Astrocyte of the spinal cord (primary cell): ENCODE measurements at regions not wholly inside any gene's neighbourhood (a gene's known extent, or its start where the extent isn't known, plus 50 kb on each side); places are given as distances from the start of the nearest gene placed in this dataset.

Experiments used
- DNase-seq: peaks from one replicate; pipeline ENCODE4 v3.0.0; 2011; ENCODE audit warnings: low read depth, low spot score
- H3K4me3 ChIP-seq: 2 replicates; pipeline ENCODE4 v1.5.1; 2011; ENCODE audit warnings: low read depth, mild to moderate bottlenecking, low read length, moderate library complexity
- CTCF ChIP-seq: IDR thresholded peaks from 2 replicates; pipeline ENCODE4 v1.5.1; 2012; ENCODE audit warnings: low read depth, mild to moderate bottlenecking, low read length, inconsistent platforms
- in situ Hi-C: cut with HindIII; loops from 2 replicates; pipeline ENCODE4 v1.10.0; 2017; ENCODE audit warnings: low sequenced_read_pairs

GRCh38 chr10:131591936-131592335 lies 280.4 kb upstream of the TCERG1L start:
- DNase-seq: no peak
- TF ChIP-seq CTCF: no peak
- in situ Hi-C loops: no loop called here
- no peak overlapping the region for H3K4me3 ChIP-seq

GRCh38 chr10:131609176-131609575 lies 291.6 kb upstream of the PPP2R2D start:
- no peak for DNase-seq
- no peak for TF ChIP-seq CTCF
- in situ Hi-C loops: no loop called here
- H3K4me3 ChIP-seq: no peak overlapping the region

DNA sequence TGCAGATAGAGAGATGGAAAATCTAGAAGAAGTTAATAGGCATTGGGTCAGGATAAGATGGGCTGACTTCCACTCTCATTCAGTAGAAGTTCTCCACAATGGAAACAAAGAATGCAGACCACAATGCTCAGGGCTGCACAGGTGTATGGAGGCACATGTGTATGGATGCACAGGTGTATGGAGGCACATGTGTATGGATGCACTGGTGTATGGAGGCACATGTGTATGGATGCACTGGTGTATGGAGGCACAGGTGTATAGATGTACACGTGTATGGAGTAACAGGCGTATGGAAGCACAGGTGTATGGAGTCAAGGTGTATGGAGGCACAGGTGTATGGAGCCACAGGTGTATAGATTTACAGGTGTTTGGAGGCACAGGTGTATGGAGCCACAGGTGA lies 285.7 kb upstream of the PPP2R2D start:
- no peak for TF ChIP-seq CTCF
- DNase-seq: no peak
- H3K4me3 ChIP-seq: no peak overlapping the region
- in situ Hi-C loops: no loop called here

DNA sequence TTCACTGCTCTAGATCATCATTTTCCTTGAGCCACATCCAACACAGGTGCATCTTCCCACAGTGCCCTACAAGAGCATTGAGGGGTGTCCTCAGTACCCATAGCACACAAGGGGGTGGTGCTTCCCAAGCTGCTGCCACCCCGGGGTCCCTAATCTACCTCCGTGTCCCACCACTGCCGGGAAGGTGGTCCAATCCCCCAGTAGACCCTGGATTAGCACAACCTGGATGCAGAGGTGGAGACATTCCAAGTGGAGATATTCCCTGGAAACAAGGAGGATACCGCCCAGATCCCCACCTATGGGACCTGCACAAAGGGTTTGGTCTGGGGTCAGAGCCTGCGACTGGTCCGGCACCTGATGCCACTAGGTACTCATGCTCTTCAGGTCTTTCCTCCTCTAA lies 284.8 kb upstream of the PPP2R2D start:
- no peak for DNase-seq
- in situ Hi-C loops: no loop called here
- no peak overlapping the region for H3K4me3 ChIP-seq
- no peak for TF ChIP-seq CTCF

DNA sequence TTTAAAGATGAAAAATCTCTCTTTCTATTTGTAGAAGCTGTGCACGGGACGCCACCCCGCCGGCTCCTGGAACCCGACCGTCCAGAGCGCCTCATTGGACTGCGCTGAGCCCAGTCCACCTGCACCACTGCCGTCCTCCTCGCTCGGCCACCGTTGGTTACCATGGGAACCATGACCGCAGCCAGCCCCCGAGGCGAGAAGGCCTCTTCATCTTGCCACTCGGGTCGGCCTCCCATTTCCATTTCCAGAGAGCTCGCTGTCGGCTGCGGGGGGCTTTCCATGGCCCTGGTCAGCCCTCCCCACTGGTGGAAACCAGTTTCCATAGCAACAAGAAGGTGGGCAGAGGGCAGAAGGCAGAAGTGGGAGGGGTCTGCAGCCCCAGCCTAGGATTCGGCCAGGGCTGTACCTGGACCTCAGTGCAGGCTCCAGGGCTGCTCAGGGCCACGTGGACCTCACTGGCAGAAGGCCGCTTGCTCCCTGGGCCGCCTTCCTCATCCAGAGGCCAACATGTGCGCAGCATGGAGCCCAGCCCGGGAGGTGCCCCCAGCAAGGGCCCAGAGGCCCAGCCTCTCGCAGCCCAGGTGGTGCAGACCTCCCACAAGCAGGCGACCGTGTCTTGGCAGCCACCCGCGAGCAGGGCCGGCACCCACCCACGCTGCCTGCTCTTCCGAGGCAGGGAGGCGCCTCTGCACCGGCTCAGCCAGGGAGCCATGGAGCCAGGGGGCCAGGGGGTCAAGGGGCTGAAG lies 283.5 kb upstream of the PPP2R2D start:
- in situ Hi-C loops: no loop called here
- no peak for DNase-seq

GRCh38 chr10:131618587-131619267 lies 282.1 kb upstream of the PPP2R2D start:
- H3K4me3 ChIP-seq: no peak overlapping the region
- in situ Hi-C loops: no loop called here
- no peak for TF ChIP-seq CTCF
- DNase-seq: no peak

More for the DNA sequence above, 283.5 kb upstream of the PPP2R2D start:
- no peak overlapping the region for H3K4me3 ChIP-seq
- TF ChIP-seq CTCF: no peak
